Endothelial cell of umbilical vein (primary cell): ENCODE measurements at regions not wholly inside any gene's neighbourhood (a gene's known extent, or its start where the extent isn't known, plus 50 kb on each side); places are given as distances from the start of the nearest gene placed in this dataset.

ENCODE experiments used
- BruUV-seq: library from RNA; stranded (reverse); fragments of 400-500 nt; replicated peaks from 2 replicates; lab custom pipeline; 2021; lab: Mats Ljungman, UMichigan
- CTCF ChIA-PET: fragments of 300-600, 350-600 bp; sonication (Branson Sonifier 250); formaldehyde crosslinking; loops from one replicate; lab custom pipeline; 2021; ENCODE audit warnings: antibody characterized with exemption, inconsistent platforms; lab: Charles Lee
- POLR2A ChIA-PET: fragments of 300-600, 350-600 bp; sonication (Branson Sonifier 250); formaldehyde crosslinking; loops from one replicate; lab custom pipeline; 2021; ENCODE audit warnings: antibody characterized with exemption, inconsistent platforms; lab: Charles Lee
- DNase-seq: peaks from one replicate; pipeline ENCODE4 v3.0.0-alpha.2; 2011; ENCODE audit warnings: low read depth, low spot score
- FAIRE-seq: peaks from 2 replicates; lab custom pipeline; 2011; peaks lifted over from hg19 to GRCh38; lab: Jason Lieb, UNC
- H2AFZ ChIP-seq: 2 replicates; pipeline ENCODE4 v1.6.0; 2012; ENCODE audit warnings: low read depth, low read length, control low read depth, inconsistent platforms
- H3K27ac ChIP-seq: 2 replicates; pipeline ENCODE4 v1.5.1; 2011; ENCODE audit warnings: low read depth, mild to moderate bottlenecking, control low read depth, low read length, moderate library complexity; ENCODE audit not compliant: insufficient read depth
- H3K27me3 ChIP-seq, 2 experiments: 2 replicates each; pipeline versions ENCODE4 v1.6.0 to v1.6.1; 2011; ENCODE audit warnings: low read length in 2 of 2, mixed read lengths in 1 of 2; ENCODE audit not compliant: control insufficient read depth in 2 of 2, insufficient read depth in 2 of 2
- H3K36me3 ChIP-seq, 2 experiments: 2 replicates in 1 of 2; 3 replicates in 1 of 2; pipeline ENCODE4 v1.5.1; 2011; ENCODE audit warnings: low read length in 2 of 2, mild to moderate bottlenecking in 1 of 2, moderate library complexity in 1 of 2; ENCODE audit not compliant: control insufficient read depth in 2 of 2, insufficient read depth in 2 of 2; ENCODE audit errors: extremely low read depth in 1 of 2
- H3K4me1 ChIP-seq: 3 replicates; pipeline ENCODE4 v1.5.1; 2011; ENCODE audit warnings: mild to moderate bottlenecking, low read length; ENCODE audit not compliant: control insufficient read depth, insufficient read depth; ENCODE audit errors: extremely low read depth
- H3K4me2 ChIP-seq: 2 replicates; pipeline ENCODE4 v1.6.1; 2011; ENCODE audit warnings: low read length, control low read depth, mixed read lengths; ENCODE audit not compliant: insufficient read depth
- H3K4me3 ChIP-seq, 3 experiments: fragments of 200-600 bp in 1 of 3; sonication (generic), shearing (Covaris generic) in 1 of 3; replicated peaks in 1 of 3; 2 replicates each; pipeline ENCODE4 v1.5.1; 2011 to 2016; ENCODE audit warnings: control low read depth in 3 of 3, low read length in 3 of 3, mild to moderate bottlenecking in 2 of 3, inconsistent platforms in 1 of 3, low read depth in 1 of 3, moderate library complexity in 1 of 3; ENCODE audit not compliant: insufficient read depth in 1 of 3
- H3K79me2 ChIP-seq: 2 replicates; pipeline ENCODE4 v1.6.0; 2012; ENCODE audit warnings: low read length, inconsistent platforms; ENCODE audit not compliant: control insufficient read depth, insufficient read depth
- H3K9ac ChIP-seq: replicated peaks from 2 replicates; pipeline ENCODE3; 2011; ENCODE audit warnings: low read length, control low read depth; ENCODE audit not compliant: insufficient read depth; ENCODE audit errors: extremely low read depth
- H3K9me1 ChIP-seq: replicated peaks from 3 replicates; pipeline ENCODE4 v1.6.0; 2011; ENCODE audit warnings: mild to moderate bottlenecking, low read length; ENCODE audit not compliant: control insufficient read depth, insufficient read depth; ENCODE audit errors: extremely low read depth
- H3K9me3 ChIP-seq: replicated peaks from 2 replicates; pipeline ENCODE4 v1.5.1; 2012; ENCODE audit warnings: low read length, inconsistent platforms; ENCODE audit not compliant: control insufficient read depth, insufficient read depth
- H4K20me1 ChIP-seq: replicated peaks from 2 replicates; pipeline ENCODE3; 2011; ENCODE audit warnings: mild to moderate bottlenecking, low read length; ENCODE audit not compliant: control insufficient read depth, insufficient read depth; ENCODE audit errors: extremely low read depth
- CTCF ChIP-seq, 2 donors: IDR thresholded peaks; 1 replicate in 1 of 2; 2 replicates in 1 of 2; pipeline ENCODE4 v1.5.1; 2011; ENCODE audit warnings: low read length in 2 of 2, mild to moderate bottlenecking in 2 of 2, moderate library complexity in 2 of 2, control low read depth in 1 of 2, inconsistent platforms in 1 of 2, low read depth in 1 of 2; ENCODE audit not compliant: insufficient read depth in 1 of 2; ENCODE audit errors: extremely low read depth in 1 of 2
- EZH2 ChIP-seq: IDR thresholded peaks from 2 replicates; pipeline ENCODE4 v1.6.1; 2012; ENCODE audit warnings: borderline replicate concordance, low read depth, mild to moderate bottlenecking, moderate library complexity, low read length, inconsistent platforms; ENCODE audit not compliant: severe bottlenecking
- FOS ChIP-seq: IDR thresholded peaks from 2 replicates; pipeline ENCODE4 v1.6.1; 2011; ENCODE audit warnings: mild to moderate bottlenecking, low read length, moderate library complexity, borderline replicate concordance; ENCODE audit not compliant: insufficient read depth
- JUN ChIP-seq: IDR thresholded peaks from 2 replicates; pipeline ENCODE4 v1.6.1; 2011; ENCODE audit warnings: borderline replicate concordance, low read depth; ENCODE audit not compliant: insufficient read length, insufficient read depth
- MAX ChIP-seq: IDR thresholded peaks from 2 replicates; pipeline ENCODE4 v1.6.1; 2011; ENCODE audit not compliant: insufficient read depth, insufficient read length
- MYC ChIP-seq: IDR thresholded peaks from one replicate; pipeline ENCODE4 v1.6.1; 2011; ENCODE audit warnings: mild to moderate bottlenecking, low read depth, low read length
- POLR2A ChIP-seq: IDR thresholded peaks from 2 replicates; pipeline ENCODE4 v1.6.1; 2012; ENCODE audit warnings: low read depth, mild to moderate bottlenecking, control low read depth, low read length
- POLR2AphosphoS5 ChIP-seq: IDR thresholded peaks from 2 replicates; pipeline ENCODE4 v1.6.1; 2012; ENCODE audit warnings: low read depth, mild to moderate bottlenecking, control low read depth, low read length, moderate library complexity; ENCODE audit not compliant: insufficient read depth
- dilution Hi-C: fragments of 300-500 bp; cut with MboI; formaldehyde crosslinking; loops from one replicate; pipeline ENCODE4 v1.15.0; 2019; ENCODE audit warnings: low sequenced_read_pairs; ENCODE audit not compliant: extremely low pct_ligation_motif_present
- intact Hi-C: fragments of 100-400 bp; cut with micrococcal nuclease; formaldehyde crosslinking; loops from one replicate; pipeline ENCODE4 v1.10.0; 2022

- Histone ChIP-seq H2AFZ (no peak overlapping the region), H4K20me1 (no peaks in the 10 kb centered on the region), H3K9me3 (no peaks in the 10 kb centered on the region), H3K9me1 (no peaks in the 10 kb centered on the region), H3K79me2 (no peaks in the 10 kb centered on the region), H3K4me3 (no peak overlapping the region), H3K27me3 (no peaks in the 10 kb centered on the region), H3K27ac (no peak overlapping the region), H3K4me2 (no peak overlapping the region), H3K4me1 (no peaks in the 10 kb centered on the region), H3K36me3 (no peaks in the 10 kb centered on the region), H3K9ac (no peak overlapping the region)
- ChIA-PET CTCF (interaction anchor here (0.7 to 1.2 kb wide), 2 partner anchors 9 to 14 kb away, joined by 3 to 4 read pairs; no protein-coding TSS in a partner anchor), POLR2A (no interaction called here)
- no TSS peak for BruUV-seq
- intact Hi-C loops: no loop called here
- FAIRE-seq: no peak
- TF ChIP-seq POLR2A (no peak), EZH2 (no peak), FOS (no peak)
- dilution Hi-C loops: no loop called here
- no peak for DNase-seq
These were observed 543.0 kb downstream of the TNS1 start for GRCh38 chr2:217459680-217460405.

- H3K4me2 ChIP-seq: no peak overlapping the region
- TF ChIP-seq EZH2 (no peak), POLR2AphosphoS5 (no peak), MAX (no peak), CTCF (IDR thresholded peaks at IDR 0.05; ENCODE audit: extremely low read depth in 1 of 2, insufficient read depth in 1 of 2, low read depth in 1 of 2, low read length in 2 of 2) (no peak), JUN (no peak), FOS (no peak), POLR2A (no peak), MYC (no peak)
- no peaks in the 10 kb centered on the region for H3K36me3 ChIP-seq
- H3K4me1 ChIP-seq: no peaks in the 10 kb centered on the region
- dilution Hi-C loops (no loop called here), intact Hi-C loops (no loop called here)
- no peaks in the 10 kb centered on the region for H3K9me3 ChIP-seq
- POLR2A ChIA-PET: no interaction called here
- H3K9ac ChIP-seq: no peak overlapping the region
- no peak overlapping the region for H2AFZ ChIP-seq
- CTCF ChIA-PET: interaction anchor here (1.2 kb wide), 1 partner anchor 10 kb away, joined by 4 read pairs; no protein-coding TSS in a partner anchor
- H3K27ac ChIP-seq: no peak overlapping the region
- DNase-seq (no peak), FAIRE-seq (no peak)
- BruUV-seq: no TSS peak
- no peaks in the 10 kb centered on the region for H3K27me3 ChIP-seq
- no peak overlapping the region for H3K4me3 ChIP-seq
- H3K9me1 ChIP-seq: no peaks in the 10 kb centered on the region
- H4K20me1 ChIP-seq: no peaks in the 10 kb centered on the region
- H3K79me2 ChIP-seq: no peaks in the 10 kb centered on the region
These were observed 543.8 kb downstream of the TNS1 start for GRCh38 chr2:217459016-217459415.
